NCI-H526 treated with DMSO at 0.1 percent for 48 hours (cell line): ENCODE measurements at regions not wholly inside any gene's neighbourhood (a gene's known extent, or its start where the extent isn't known, plus 50 kb on each side); places are given as distances from the start of the nearest gene placed in this dataset.

ENCODE experiments used
- DNase-seq: peaks from one replicate; lab custom pipeline; 2025; lab: John Stamatoyannopoulos, UW

- DNase-seq, result no peak
Measured at GRCh38 chr2:65687614-65688013, 255.2 kb upstream of the SPRED2 start.

DNA sequence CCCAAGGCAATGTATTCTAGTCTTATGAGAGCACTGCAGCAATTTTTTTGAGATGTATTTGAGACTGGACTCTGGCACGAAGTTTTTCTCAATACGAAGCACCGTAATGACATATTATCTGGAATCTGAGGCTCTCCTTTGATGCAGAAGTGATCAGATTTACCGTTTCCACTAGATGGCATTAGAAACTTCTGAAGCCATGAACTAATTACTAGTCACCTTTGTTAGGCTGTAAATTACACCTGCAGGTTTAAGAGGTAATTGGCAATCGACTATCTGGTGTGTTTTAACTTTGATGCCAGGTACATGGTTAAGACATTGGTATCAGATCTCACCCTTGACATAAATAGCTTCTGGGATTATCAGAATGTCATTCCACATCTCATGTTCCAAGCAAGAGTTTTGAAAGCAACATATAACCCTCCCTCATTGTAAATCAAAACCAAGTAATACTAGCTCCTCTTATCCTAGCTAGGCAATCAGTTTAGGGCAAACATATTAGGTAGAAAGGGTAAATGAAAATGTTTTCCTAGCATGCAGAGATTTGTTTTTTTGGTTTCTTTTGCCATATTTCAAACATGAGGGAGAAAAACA lies 254.6 kb upstream of the SPRED2 start:
- DNase-seq, result no peak

DNA sequence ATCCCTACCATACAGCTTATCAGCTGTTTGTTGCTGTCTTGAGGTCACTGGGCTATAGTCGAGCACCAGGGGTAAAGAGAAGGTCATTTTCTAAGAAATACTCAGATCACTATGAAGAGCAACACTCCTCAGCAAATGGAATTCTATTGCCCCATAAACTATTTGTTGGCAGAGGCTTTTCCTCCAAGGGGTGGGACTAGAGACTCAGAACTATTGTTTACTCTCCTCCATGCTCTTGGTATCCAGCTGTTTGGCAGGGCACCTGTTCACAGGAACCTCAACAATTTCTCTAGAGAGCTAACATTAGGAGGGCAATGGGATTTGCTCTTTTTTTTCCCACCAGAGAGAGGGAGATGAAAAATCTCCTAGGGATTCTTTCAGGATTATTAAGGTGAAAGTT lies 249.1 kb upstream of the SPRED2 start:
- DNase-seq, result no peak

- DNase-seq, result no peak
Measured at GRCh38 chr2:65678779-65679391, 246.5 kb upstream of the SPRED2 start.

DNA sequence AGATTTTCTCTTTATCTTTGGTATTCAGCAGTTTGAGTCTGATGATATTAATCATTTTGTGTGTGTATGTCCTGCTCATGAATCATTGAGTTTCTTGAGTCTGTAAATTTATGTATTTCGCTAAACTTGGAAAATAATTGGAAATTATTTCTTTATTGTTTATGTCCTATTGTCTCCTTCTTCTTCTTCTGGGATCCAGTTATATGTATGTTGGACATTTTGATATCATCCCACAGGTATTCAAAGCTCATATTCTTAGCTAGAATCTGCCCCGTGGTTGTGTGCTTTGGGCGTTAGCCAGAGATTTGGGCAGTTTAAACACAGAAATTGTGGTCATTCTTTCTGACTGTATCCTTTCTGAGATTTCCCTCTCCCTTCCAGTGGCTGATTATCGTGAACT lies 243.0 kb upstream of the SPRED2 start:
- DNase-seq, result no peak

- DNase-seq, result no peak
Measured at GRCh38 chr2:65671670-65672242, 239.4 kb upstream of the SPRED2 start.

DNA sequence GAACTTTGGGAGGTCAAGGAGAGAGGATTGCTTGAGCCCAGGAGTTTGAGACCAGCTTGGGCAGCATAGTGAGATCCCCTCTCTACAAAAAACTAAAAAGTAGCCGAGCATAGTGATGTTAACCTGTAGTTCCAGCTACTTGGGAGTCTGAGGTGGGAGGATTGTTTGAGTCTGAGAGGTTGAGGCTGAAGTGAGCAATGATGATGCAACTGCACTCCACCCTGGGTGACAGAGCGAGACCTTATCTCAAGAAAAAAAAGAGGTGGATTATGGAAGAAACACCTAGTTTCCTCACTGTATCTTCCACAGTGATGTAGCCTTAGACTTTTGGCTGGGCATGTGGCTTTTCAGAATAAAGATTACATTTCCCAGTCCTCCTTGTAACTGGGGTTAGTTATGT lies 237.2 kb upstream of the SPRED2 start:
- DNase-seq, result no peak

- no peak for DNase-seq
Measured at GRCh38 chr2:65668744-65669143, 236.3 kb upstream of the SPRED2 start.

- DNase-seq, result no peak
Measured at GRCh38 chr2:65666156-65666725, 233.8 kb upstream of the SPRED2 start.

GRCh38 chr2:65664931-65665330 lies 232.5 kb upstream of the SPRED2 start:
- DNase-seq, result no peak

- DNase-seq, result no peak
Measured at GRCh38 chr2:65663831-65664407, 231.5 kb upstream of the SPRED2 start.

DNA sequence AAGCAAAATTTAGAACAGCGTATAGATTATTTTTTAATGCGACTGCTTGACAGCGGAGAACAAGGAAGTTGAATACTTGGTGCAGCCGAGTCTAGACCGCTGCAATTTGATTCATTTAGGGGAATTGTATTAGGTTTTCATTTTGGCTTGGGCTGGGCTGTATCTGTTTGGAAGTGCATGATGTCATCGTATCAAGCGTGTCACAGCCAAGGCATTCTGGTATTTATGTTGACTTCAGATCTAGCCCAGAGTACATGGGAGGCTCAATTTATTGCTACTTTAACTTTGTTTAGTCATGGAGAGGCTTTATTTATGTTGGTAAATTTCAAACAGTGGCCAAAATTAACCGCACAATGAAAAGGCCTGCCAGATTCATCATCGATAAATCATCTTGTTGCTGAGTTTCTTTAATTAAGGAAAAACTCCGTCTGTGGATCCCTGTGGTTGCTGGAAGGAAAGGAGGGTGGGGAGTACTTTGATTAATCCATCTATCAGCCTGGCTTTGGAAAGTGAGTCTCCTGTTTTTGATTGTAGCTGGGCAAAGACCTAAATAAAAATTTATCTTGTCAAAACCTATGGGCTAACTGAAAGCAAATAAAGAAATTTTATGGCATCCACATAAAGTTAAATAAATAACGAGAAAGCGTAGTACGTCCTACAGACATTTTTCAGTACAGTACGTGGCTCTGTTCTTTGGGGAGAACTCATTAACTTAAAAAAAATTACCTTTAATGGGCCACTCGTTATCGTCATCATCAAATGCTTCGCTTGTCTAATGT lies 230.4 kb upstream of the SPRED2 start:
- DNase-seq, result no peak

DNA sequence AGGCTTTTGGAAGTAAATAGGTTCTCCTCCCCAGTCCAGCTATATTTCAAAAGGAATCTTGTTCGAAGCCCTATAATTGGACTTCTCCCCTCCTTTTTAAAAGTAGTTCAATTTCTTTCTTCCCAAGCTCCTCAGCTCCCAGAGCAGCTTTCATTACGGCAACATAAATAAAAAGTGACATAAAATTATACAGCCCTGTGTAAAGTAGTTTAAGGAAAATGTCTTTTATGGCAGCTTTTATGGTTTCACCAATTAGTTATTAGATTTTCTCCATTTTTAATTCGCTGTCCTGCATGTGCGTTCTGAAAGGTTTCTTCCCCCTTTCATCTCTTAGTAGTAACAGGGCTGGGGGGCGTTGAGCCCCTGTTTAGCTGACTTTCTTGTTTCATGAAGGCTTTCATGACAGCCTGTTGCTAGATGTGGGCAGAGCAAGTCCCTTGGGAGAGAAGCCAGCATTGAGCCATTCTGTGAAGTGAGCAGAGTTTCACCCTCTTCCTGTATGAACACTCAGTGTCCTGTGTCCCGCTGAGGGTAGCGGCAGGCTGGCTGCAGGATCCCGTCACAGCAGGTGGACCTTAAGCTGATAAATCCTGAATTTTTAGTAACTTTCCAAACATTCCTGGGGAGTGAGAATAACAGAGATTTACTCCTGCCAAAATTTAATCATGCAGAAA lies 229.7 kb upstream of the SPRED2 start:
- no peak for DNase-seq

- no peak for DNase-seq
Measured at GRCh38 chr2:65660340-65660739, 227.9 kb upstream of the SPRED2 start.

DNA sequence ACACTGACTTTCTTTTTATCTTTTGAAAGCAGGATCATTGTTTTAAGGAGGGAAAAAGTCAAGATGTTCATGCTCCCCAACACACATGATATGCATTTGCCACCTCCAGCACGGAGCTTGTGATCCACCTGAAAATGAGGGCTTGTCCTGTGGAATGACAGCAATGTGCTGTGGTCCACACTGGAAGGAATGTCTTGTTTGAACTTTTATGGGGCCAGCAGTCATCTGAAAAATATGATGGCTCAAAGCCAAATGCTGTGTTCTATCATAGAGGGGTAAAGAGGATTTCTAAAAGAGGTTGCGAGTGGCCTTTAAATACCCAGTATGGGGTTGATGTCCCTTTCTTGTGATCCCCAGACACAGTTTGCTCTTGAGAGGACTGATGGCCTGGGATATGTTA lies 226.5 kb upstream of the SPRED2 start:
- DNase-seq, result no peak

GRCh38 chr2:65658266-65658665 lies 225.9 kb upstream of the SPRED2 start:
- no peak for DNase-seq

GRCh38 chr2:65656160-65656718 lies 223.8 kb upstream of the SPRED2 start:
- DNase-seq, result no peak

- no peak for DNase-seq
Measured at GRCh38 chr2:65655000-65655399, 222.6 kb upstream of the SPRED2 start.

- DNase-seq, result no peak
Measured at GRCh38 chr2:65654496-65654895, 222.1 kb upstream of the SPRED2 start.

- no peak for DNase-seq
Measured at GRCh38 chr2:65652066-65652465, 219.7 kb upstream of the SPRED2 start.

- no peak for DNase-seq
Measured at GRCh38 chr2:65649811-65650589, 217.6 kb upstream of the SPRED2 start.
